IPS-18a (cell line): ENCODE measurements at regions not wholly inside any gene's neighbourhood (a gene's known extent, or its start where the extent isn't known, plus 50 kb on each side); places are given as distances from the start of the nearest gene placed in this dataset.

Source experiments
- H3K27ac ChIP-seq: one replicate; pipeline ENCODE4 v1.5.1; 2013; ENCODE audit warnings: low read length
- H3K27me3 ChIP-seq: one replicate; pipeline ENCODE4 v1.6.1; 2013; ENCODE audit warnings: mild to moderate bottlenecking, low read length; ENCODE audit not compliant: control insufficient read depth, insufficient read depth
- H3K36me3 ChIP-seq: one replicate; pipeline ENCODE4 v1.6.1; 2013; ENCODE audit warnings: low read depth, low read length; ENCODE audit not compliant: control insufficient read depth
- H3K4me1 ChIP-seq: one replicate; pipeline ENCODE4 v1.6.1; 2013; ENCODE audit warnings: low read depth, low read length; ENCODE audit not compliant: control insufficient read depth
- H3K4me3 ChIP-seq: one replicate; pipeline ENCODE4 v1.5.1; 2013; ENCODE audit warnings: low read length
- H3K9ac ChIP-seq: one replicate; pipeline ENCODE4 v1.6.1; 2013; ENCODE audit warnings: mild to moderate bottlenecking, low read length, moderate library complexity
- H3K9me3 ChIP-seq: one replicate; pipeline ENCODE4 v1.6.1; 2013; ENCODE audit warnings: low read depth, low read length; ENCODE audit not compliant: control insufficient read depth

GRCh38 chr1:199954699-199955098, 72.8 kb upstream of the NR5A2 start:
- no peaks in the 10 kb centered on the region for H3K27me3 ChIP-seq
- H3K27ac ChIP-seq = no peak overlapping the region
- peaks cover 3% of the 10 kb centered on the region for H3K4me1 ChIP-seq
- no peak overlapping the region for H3K9ac ChIP-seq
- H3K4me3 ChIP-seq = no peak overlapping the region
- no peaks in the 10 kb centered on the region for H3K36me3 ChIP-seq
- H3K9me3 ChIP-seq = no peaks in the 10 kb centered on the region

GRCh38 chr1:199955235-199955634, 72.3 kb upstream of the NR5A2 start:
- Histone ChIP-seq H3K4me1 (peaks cover 3% of the 10 kb centered on the region), H3K27me3 (no peaks in the 10 kb centered on the region), H3K9ac (no peak overlapping the region), H3K4me3 (no peak overlapping the region), H3K27ac (no peak overlapping the region), H3K9me3 (no peaks in the 10 kb centered on the region), H3K36me3 (no peaks in the 10 kb centered on the region)

- no peaks in the 10 kb centered on the region for H3K9me3 ChIP-seq
- peaks cover 3% of the 10 kb centered on the region for H3K4me1 ChIP-seq
- no peak overlapping the region for H3K4me3 ChIP-seq
- H3K27ac ChIP-seq = no peak overlapping the region
- H3K36me3 ChIP-seq = no peaks in the 10 kb centered on the region
- H3K27me3 ChIP-seq = no peaks in the 10 kb centered on the region
- no peak overlapping the region for H3K9ac ChIP-seq
Observed at GRCh38 chr1:199956005-199956404, 71.5 kb upstream of the NR5A2 start.

- H3K9ac ChIP-seq = no peak overlapping the region
- H3K27me3 ChIP-seq = no peaks in the 10 kb centered on the region
- no peak overlapping the region for H3K4me3 ChIP-seq
- no peaks in the 10 kb centered on the region for H3K36me3 ChIP-seq
- H3K4me1 ChIP-seq = peaks cover 3% of the 10 kb centered on the region
- H3K27ac ChIP-seq = no peak overlapping the region
- no peaks in the 10 kb centered on the region for H3K9me3 ChIP-seq
Observed at GRCh38 chr1:199959033-199959774, 68.3 kb upstream of the NR5A2 start.

GRCh38 chr1:199959775-199960110, 67.8 kb upstream of the NR5A2 start:
- Histone ChIP-seq H3K4me1 (no peaks in the 10 kb centered on the region), H3K9ac (no peak overlapping the region)

GRCh38 chr1:199970125-199970524, 57.4 kb upstream of the NR5A2 start:
- Histone ChIP-seq H3K9me3 (no peaks in the 10 kb centered on the region), H3K36me3 (no peaks in the 10 kb centered on the region), H3K27ac (no peak overlapping the region), H3K9ac (no peak overlapping the region), H3K4me3 (no peak overlapping the region), H3K4me1 (no peaks in the 10 kb centered on the region), H3K27me3 (no peaks in the 10 kb centered on the region)

More at GRCh38 chr1:199959775-199960110, 67.8 kb upstream of the NR5A2 start:
- H3K9me3 ChIP-seq = no peaks in the 10 kb centered on the region
- no peaks in the 10 kb centered on the region for H3K27me3 ChIP-seq
- H3K36me3 ChIP-seq = no peaks in the 10 kb centered on the region
- H3K27ac ChIP-seq = no peak overlapping the region
- H3K4me3 ChIP-seq = no peak overlapping the region

- Histone ChIP-seq H3K4me1 (peaks cover 9% of the 10 kb centered on the region), H3K27ac (no peak overlapping the region), H3K9ac (no peak overlapping the region)
Observed at GRCh38 chr1:199976496-199977144, 50.9 kb upstream of the NR5A2 start.

More at GRCh38 chr1:199976496-199977144, 50.9 kb upstream of the NR5A2 start:
- Histone ChIP-seq H3K36me3 (no peaks in the 10 kb centered on the region), H3K27me3 (no peaks in the 10 kb centered on the region), H3K9me3 (no peaks in the 10 kb centered on the region), H3K4me3 (no peak overlapping the region)
